ENCODE measurements at regions not wholly inside any gene's neighbourhood (a gene's known extent, or its start where the extent isn't known, plus 50 kb on each side); places are given as distances from the start of the nearest gene placed in this dataset.

DNA sequence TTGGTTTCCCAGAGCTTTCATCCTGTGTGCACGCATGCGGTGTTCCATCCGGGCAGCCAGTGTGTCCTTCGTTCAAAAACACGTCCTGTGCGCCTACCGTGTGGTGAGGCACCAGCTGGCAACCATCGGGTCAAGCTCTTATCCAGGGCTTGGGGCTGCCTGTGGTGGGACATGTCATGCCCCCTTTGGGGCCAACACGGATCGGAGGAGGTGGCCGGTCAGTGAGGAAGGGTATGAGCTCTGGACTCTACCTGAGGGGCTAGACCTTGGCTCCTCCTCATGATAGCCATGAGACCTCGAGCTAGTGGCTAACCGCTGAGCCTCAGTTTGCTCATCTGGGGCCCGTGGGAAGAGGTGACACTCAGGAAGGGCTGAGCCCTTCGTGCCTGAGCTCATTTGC, 158.5 kb upstream of the PMEPA1 start:
- DNase-seq (ENCODE audit: extremely low read depth, low read depth, low spot score): no peak

DNA sequence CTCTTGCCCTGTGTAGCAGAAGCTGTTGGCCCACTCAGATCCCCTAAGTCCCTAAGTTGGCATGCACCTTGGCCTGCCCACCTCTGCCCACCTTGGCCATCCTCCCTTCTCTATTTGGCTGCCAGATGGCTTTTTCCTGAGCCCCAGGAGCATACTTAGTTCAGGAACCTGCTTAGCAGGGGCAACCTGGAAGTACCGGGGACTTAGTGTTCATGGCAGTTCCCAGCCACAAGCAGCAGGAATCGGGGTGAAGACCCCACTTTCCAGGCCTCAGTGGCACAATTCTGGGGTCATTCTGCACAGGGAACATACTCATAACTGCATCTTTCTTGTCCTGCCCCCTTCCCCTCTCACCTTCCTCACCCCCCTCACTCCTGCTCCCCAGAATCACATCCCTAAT, 158.0 kb upstream of the PMEPA1 start:
- no peak for DNase-seq (ENCODE audit: extremely low read depth, low read depth, low spot score)

DNA sequence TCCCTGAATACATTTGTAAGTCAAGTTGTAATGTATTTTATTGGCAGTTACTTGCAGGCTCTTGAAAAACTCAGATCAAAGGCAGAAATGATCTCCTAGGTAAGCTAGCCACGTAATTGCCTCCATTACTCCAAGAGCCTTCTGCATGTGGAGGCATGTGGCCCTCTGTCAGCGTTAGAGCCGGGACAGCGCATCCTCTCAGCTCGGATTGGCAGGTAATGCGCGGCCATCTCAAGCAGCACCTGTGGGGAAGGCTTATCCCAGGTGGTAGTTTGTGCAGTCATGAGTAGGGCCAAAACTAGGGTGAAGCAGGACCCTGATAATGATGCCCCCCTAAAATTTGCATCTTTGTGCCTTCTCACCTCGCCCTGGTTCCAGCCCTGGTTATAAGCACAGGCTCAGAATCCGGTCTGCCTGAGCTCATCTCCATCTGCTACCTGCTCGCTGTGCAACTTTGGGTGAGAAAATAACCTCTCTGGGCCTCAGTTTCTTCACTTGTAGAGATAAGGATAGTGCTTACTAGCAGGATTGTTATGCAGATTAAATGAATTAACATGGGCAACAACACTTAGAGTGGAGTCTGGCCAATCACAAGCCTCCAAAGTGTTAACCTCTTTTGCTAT, 157.5 kb upstream of the PMEPA1 start:
- no peak for DNase-seq (ENCODE audit: extremely low read depth, low read depth, low spot score)

- DNase-seq (ENCODE audit: extremely low read depth, low read depth, low spot score): no peak
Measured at GRCh38 chr20:57866250-57867106, 156.7 kb upstream of the PMEPA1 start.

GRCh38 chr20:57865266-57865665, 155.5 kb upstream of the PMEPA1 start:
- no peak for DNase-seq (ENCODE audit: extremely low read depth, low read depth, low spot score)

DNA sequence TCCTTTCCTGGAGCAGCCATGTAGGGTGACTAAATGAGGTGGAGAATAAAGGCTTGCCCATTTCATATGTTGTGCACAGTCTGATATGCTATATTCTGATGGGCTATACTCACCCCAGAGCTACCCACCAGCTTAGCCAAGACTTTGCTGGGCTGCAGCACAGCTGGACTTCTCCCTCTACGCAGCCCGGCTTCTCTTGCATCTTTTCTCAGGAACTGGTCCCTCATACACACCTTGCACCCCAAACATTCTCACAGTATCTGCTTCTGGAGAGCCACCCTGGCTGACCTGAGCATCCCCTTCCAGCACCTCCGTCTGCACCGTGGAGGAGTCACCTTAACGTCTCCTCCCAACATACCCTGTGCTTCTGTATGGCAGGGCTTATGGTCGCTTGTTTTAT, 150.8 kb upstream of the PMEPA1 start:
- no peak for DNase-seq (ENCODE audit: extremely low read depth, low read depth, low spot score)

- no peak for DNase-seq (ENCODE audit: extremely low read depth, low read depth, low spot score)
Measured at GRCh38 chr20:57857969-57858368, 148.2 kb upstream of the PMEPA1 start.

DNA sequence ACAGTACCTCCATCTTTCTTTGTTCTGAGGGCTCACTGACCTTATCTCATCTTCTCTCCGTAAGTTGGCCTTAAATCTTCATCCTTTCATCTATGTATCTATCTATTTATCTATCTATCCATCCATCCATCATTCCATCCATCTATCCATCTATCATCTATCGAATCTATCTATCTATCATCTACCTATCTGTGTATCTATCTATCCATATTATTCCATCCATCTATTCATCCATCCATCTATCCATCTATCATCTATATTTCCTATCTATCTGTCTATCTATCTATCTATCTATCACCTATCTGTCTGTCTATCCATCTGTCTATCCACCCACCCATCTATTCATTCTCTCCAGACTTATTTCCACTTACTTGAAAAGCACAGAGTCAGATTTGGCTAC, 147.3 kb upstream of the PMEPA1 start:
- no peak for DNase-seq (ENCODE audit: extremely low read depth, low read depth, low spot score)

DNA sequence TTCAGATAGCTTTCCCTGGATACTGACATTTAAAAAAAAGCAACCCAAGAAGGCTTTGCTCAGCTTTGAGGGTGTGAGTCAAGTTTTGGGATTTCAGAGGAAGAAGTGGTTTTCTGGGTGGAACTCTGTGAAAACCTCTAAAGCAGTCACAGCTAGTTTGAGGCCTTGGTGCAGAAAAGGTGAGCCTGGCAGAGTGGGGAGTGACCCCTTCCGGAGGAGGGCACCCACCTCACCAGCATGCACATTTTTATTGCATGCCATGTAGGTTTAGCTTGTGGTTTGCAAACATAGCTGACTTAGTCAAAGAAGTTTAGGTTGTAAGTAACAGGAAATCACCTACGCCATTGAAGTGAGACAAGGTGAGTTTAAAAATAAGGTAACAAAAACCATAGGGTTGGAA, 146.8 kb upstream of the PMEPA1 start:
- DNase-seq (ENCODE audit: extremely low read depth, low read depth, low spot score): no peak

- no peak for DNase-seq (ENCODE audit: extremely low read depth, low read depth, low spot score)
Measured at GRCh38 chr20:57851796-57852195, 142.0 kb upstream of the PMEPA1 start.

DNA sequence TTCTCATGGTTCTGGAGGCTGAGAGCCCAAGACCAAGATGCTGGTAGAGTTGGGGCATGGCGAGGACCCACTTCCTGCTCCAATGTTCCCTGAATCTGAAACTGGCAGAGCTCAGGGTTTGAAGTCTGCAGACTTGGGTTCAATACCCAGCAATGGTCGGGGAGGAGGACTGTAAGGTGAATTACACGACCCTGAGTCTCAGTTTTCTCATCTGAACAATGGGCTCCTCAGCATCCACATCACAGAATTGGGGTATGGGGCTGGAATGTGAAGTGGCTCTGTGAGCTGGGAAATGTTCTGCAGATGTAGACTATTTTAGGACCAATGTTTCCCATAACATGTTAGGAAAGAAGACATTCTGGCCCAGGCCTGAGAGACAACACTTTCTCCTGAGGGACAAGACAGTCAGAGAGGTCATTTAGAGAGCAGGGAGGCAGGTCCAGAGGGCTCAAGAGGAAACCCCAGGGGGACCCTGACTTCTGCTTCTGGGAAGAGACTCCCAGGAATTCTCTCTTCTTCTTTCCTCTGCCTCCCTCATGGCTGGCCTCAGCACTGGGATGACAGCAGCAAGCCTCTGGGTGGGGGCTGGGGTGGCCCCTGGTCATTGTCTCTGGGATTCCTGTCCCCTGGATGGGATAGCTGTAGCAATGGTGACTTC, 141.3 kb upstream of the PMEPA1 start:
- DNase-seq (ENCODE audit: extremely low read depth, low read depth, low spot score): no peak

DNA sequence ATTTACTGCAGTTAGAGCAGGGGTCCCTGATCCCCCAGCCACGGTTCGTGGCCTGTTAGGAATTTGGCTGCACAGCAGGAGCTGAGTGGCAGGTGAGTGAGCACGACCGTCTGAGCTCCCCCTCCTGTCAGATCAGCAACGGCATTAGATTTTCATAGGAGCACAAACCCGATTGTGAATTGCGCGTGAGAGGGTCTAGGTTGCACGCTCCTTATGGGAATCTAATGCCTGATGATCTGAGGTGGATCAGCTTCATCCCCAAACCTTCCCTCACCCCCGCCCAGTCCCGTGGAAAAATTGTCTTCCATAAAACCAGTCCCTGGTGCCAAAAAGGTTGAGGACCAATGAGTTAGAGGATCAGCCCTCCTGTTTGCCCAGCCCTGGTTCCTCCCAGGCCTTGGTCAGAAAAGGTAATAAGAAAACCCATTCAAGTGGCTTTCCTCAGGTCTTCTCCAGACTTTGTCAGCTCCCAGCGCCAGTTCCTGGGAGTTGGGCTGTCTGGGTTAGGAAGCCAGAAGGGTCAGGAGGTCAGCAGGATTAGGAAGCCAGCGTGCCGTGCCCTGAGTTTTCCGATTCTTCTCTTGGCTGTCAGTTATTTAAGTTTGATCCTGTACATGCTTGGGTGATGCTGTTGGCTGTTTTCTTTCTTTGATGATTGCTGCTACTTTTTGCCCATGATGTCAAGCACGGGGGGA, 139.9 kb upstream of the PMEPA1 start:
- no peak for DNase-seq (ENCODE audit: extremely low read depth, low read depth, low spot score)

GRCh38 chr20:57849121-57849520, 139.3 kb upstream of the PMEPA1 start:
- no peak for DNase-seq (ENCODE audit: extremely low read depth, low read depth, low spot score)

DNA sequence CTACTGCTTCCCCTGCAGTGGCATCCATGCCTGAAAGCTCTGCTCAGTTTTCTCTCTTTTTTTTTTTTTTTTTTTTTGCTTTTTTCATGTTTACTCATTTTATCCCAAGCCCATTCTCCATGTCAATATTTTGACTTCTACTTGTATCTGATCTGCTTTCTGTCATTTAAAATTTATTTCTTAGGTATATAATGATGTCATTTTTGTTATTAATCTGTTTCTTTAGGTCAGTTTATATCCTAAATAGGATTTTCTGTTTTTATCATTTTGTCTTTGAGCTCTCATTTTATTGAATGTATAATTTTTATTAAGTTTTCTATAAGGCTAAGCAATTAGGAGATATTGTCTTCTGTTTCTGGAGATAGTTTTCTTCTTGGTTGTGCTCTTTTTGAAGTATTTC, 138.5 kb upstream of the PMEPA1 start:
- DNase-seq (ENCODE audit: extremely low read depth, low read depth, low spot score): no peak

DNA sequence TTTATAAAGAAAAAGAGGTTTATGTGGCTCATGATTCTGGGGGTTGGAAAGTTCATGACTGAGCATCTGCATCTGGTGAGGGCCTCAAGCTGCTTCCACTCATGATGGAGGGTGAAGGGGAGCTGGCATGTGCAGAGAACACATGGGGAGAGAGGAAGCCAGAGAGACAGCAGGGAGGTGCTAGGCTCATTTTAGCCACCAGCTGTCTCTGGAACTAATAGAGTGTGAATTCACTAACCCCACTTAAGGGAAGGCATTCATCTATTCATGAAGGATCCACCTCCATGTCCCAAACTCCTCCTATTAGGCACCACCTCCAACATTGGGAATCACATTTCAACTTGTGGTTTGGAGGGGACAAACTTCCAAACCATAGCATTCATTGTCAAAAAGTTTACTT, 137.3 kb upstream of the PMEPA1 start:
- DNase-seq (ENCODE audit: extremely low read depth, low read depth, low spot score): no peak

GRCh38 chr20:57844626-57845596, 135.1 kb upstream of the PMEPA1 start:
- DNase-seq (ENCODE audit: extremely low read depth, low read depth, low spot score): no peak

GRCh38 chr20:57843941-57844625, 134.3 kb upstream of the PMEPA1 start:
- no peak for DNase-seq (ENCODE audit: extremely low read depth, low read depth, low spot score)

GRCh38 chr20:57842720-57843119, 132.9 kb upstream of the PMEPA1 start:
- DNase-seq (ENCODE audit: extremely low read depth, low read depth, low spot score): no peak

DNA sequence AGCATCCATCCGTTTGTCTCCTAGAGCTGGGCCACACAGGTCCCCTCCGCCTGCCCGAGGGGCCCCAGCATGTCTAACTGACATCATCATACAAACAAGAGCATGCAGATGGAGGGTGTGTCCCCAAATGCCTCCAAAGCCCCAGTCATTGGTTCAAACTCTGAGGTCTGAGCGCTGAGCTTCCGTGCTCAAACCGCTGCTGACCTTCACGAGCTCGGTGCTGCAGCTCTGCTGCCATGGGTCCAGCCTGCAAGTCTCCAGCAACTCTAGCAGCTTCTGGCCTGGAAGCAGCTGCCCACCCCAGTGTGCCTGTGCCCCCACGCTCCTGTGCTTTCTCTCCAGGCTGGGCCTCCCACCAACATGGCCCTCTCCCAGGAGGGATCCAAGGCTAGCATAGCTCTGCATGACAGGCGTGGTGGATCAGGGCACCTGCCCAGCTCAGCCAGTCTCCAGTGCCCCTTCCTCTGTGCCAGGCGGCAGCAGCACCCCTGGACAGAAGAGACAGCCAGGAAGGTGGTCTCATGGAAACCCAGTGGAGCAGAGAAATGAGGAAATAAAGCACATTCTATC, 131.6 kb upstream of the PMEPA1 start:
- DNase-seq (ENCODE audit: extremely low read depth, low read depth, low spot score): no peak

Measured in glomerular endothelial cell (primary cell).